GM23338 (cell line): ENCODE measurements at regions not wholly inside any gene's neighbourhood (a gene's known extent, or its start where the extent isn't known, plus 50 kb on each side); places are given as distances from the start of the nearest gene placed in this dataset.

ENCODE experiments used
- ATAC-seq: fragments of 200-7000 bp; cut with Tn5 transposase; 3 replicates; pipeline ENCODE4 v1.9.1; 2020
- DNase-seq: peaks from one replicate; pipeline ENCODE4 v3.0.0-alpha.2; 2015; ENCODE audit warnings: low spot score
- H2AFZ ChIP-seq: fragments of 200-600 bp; sonication (generic); 2 replicates; pipeline ENCODE4 v1.8.0; 2016; ENCODE audit warnings: antibody characterized with exemption, mild to moderate bottlenecking, moderate library complexity
- H3F3A ChIP-seq: fragments of 200-600 bp; sonication (generic); replicated peaks from 2 replicates; pipeline ENCODE4 v1.8.0; 2017; ENCODE audit warnings: antibody characterized with exemption, mixed run types, low read depth
- H3K27ac ChIP-seq: fragments of 200-600 bp; sonication (generic); 2 replicates; pipeline ENCODE4 v1.6.1; 2016; ENCODE audit warnings: low read depth
- H3K27me3 ChIP-seq: fragments of 200-600 bp; sonication (generic); 2 replicates; pipeline ENCODE4 v1.8.0; 2016; ENCODE audit warnings: mild to moderate bottlenecking, mixed run types, moderate library complexity; ENCODE audit not compliant: insufficient read depth
- H3K36me3 ChIP-seq: fragments of 200-600 bp; sonication (generic); 2 replicates; pipeline ENCODE4 v1.8.0; 2016; ENCODE audit warnings: mild to moderate bottlenecking; ENCODE audit not compliant: insufficient read depth
- H3K4me1 ChIP-seq: fragments of 200-600 bp; sonication (generic); 2 replicates; pipeline ENCODE4 v1.8.0; 2016; ENCODE audit warnings: mild to moderate bottlenecking, moderate library complexity; ENCODE audit not compliant: insufficient read depth
- H3K4me2 ChIP-seq: fragments of 200-600 bp; sonication (generic); 2 replicates; pipeline ENCODE4 v1.7.1; 2017; ENCODE audit warnings: mixed run types
- H3K4me3 ChIP-seq: fragments of 200-600 bp; sonication (generic); 2 replicates; pipeline ENCODE4 v1.6.1; 2016; ENCODE audit warnings: mixed run types
- H3K79me2 ChIP-seq: fragments of 200-600 bp; sonication (generic); replicated peaks from 2 replicates; pipeline ENCODE4 v1.8.0; 2017; ENCODE audit warnings: mild to moderate bottlenecking; ENCODE audit not compliant: insufficient read depth
- H3K9me2 ChIP-seq: fragments of 200-600 bp; sonication (generic); 2 replicates; pipeline ENCODE4 v1.8.0; 2017; ENCODE audit not compliant: insufficient read depth
- H4K20me1 ChIP-seq: fragments of 200-600 bp; sonication (generic); replicated peaks from 2 replicates; pipeline ENCODE4 v1.8.0; 2017; ENCODE audit warnings: mild to moderate bottlenecking; ENCODE audit not compliant: insufficient read depth
- H3K27ac Mint-ChIP-seq: 2 replicates; pipeline ENCODE4 v1.8.0; 2020; ENCODE audit warnings: inconsistent platforms, mild to moderate bottlenecking, moderate library complexity, mixed read lengths
- H3K27me3 Mint-ChIP-seq: 3 replicates; pipeline ENCODE4 v1.8.0; 2022; ENCODE audit warnings: low read depth, mild to moderate bottlenecking, moderate library complexity, mixed read lengths, inconsistent platforms; ENCODE audit not compliant: insufficient read depth, poor library complexity
- H3K36me3 Mint-ChIP-seq: 3 replicates; pipeline ENCODE4 v1.8.0; 2021; ENCODE audit warnings: low read depth, mild to moderate bottlenecking, inconsistent platforms, moderate library complexity, mixed read lengths
- H3K4me1 Mint-ChIP-seq: 3 replicates; pipeline ENCODE4 v1.8.0; 2020; ENCODE audit warnings: mild to moderate bottlenecking, inconsistent platforms, mixed read lengths
- H3K4me3 Mint-ChIP-seq: 3 replicates; pipeline ENCODE4 v1.8.0; 2021; ENCODE audit warnings: moderate library complexity, mild to moderate bottlenecking, inconsistent platforms, mixed read lengths
- H3K9me3 Mint-ChIP-seq: 3 replicates; pipeline ENCODE4 v1.8.0; 2020; ENCODE audit warnings: moderate library complexity, mild to moderate bottlenecking, inconsistent platforms, mixed read lengths
- CREB1 ChIP-seq: fragments of 250-450 bp; sonication (Bioruptor Pico); IDR thresholded peaks from 2 replicates; pipeline ENCODE4 v1.5.0; 2020; ENCODE audit warnings: low read depth, mild to moderate bottlenecking, moderate library complexity
- EZH2phosphoT487 ChIP-seq: fragments of 200-600 bp; sonication (generic); IDR thresholded peaks from one replicate; pipeline ENCODE4 v1.8.1; 2018; ENCODE audit warnings: antibody characterized with exemption; ENCODE audit not compliant: unreplicated experiment
- JUNB ChIP-seq: IDR thresholded peaks from one replicate; pipeline ENCODE4 v1.6.1; 2016; ENCODE audit warnings: antibody characterized with exemption; ENCODE audit not compliant: unreplicated experiment
- POLR2AphosphoS5 ChIP-seq: IDR thresholded peaks from 2 replicates; pipeline ENCODE4 v1.6.1; 2016; ENCODE audit warnings: antibody characterized with exemption, low read depth
- STAT1 ChIP-seq: IDR thresholded peaks from one replicate; pipeline ENCODE4 v1.6.1; 2016; ENCODE audit warnings: antibody characterized with exemption; ENCODE audit not compliant: unreplicated experiment
- ZNF114 ChIP-seq: fragments of 250-450 bp; sonication (Bioruptor Pico); IDR thresholded peaks from 2 replicates; pipeline ENCODE4 v1.5.0; 2020; ENCODE audit warnings: mild to moderate bottlenecking, moderate library complexity
- ZNF331 ChIP-seq: fragments of 250-450 bp; sonication (Bioruptor Pico); IDR thresholded peaks from 2 replicates; pipeline ENCODE4 v1.5.0; 2020; ENCODE audit warnings: low read depth, mild to moderate bottlenecking, moderate library complexity
- TF ChIP-seq, protein P1 (sequence below): fragments of 250-450 bp; sonication (Bioruptor Pico); IDR thresholded peaks from 2 replicates; pipeline ENCODE4 v1.5.0; 2020; ENCODE audit warnings: mild to moderate bottlenecking, moderate library complexity
- TF ChIP-seq, protein P2 (sequence below), 2 experiments: fragments of 200-600 bp in 1 of 2; sonication (generic) in 1 of 2; conservative IDR thresholded peaks; 2 replicates each; pipeline versions ENCODE4 v1.5.1 to v1.6.1; 2016 to 2017; ENCODE audit warnings: antibody characterized with exemption in 2 of 2, low read depth in 2 of 2, mild to moderate bottlenecking in 2 of 2, moderate library complexity in 1 of 2

DNA sequence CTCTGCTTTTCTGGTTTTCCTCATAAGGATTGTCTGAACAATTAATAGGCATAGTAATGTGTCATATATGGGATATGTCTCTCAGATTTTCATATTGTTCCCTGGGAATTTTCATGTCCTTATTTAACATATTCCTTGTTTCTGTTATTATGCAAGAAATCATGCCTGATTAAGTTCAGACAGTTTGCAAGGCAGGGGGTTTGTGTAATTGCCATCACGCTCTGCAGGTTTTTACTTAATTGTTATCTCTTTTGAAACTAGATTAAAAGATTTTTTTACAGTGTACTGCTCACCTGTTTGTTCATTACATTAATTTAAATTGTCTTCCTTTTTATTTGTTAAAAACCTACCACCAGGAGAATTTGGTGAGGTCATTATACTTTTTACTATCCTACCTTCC lies 1253.2 kb upstream of the PRR20A start (continued):
- TF ChIP-seq, protein P1, sequence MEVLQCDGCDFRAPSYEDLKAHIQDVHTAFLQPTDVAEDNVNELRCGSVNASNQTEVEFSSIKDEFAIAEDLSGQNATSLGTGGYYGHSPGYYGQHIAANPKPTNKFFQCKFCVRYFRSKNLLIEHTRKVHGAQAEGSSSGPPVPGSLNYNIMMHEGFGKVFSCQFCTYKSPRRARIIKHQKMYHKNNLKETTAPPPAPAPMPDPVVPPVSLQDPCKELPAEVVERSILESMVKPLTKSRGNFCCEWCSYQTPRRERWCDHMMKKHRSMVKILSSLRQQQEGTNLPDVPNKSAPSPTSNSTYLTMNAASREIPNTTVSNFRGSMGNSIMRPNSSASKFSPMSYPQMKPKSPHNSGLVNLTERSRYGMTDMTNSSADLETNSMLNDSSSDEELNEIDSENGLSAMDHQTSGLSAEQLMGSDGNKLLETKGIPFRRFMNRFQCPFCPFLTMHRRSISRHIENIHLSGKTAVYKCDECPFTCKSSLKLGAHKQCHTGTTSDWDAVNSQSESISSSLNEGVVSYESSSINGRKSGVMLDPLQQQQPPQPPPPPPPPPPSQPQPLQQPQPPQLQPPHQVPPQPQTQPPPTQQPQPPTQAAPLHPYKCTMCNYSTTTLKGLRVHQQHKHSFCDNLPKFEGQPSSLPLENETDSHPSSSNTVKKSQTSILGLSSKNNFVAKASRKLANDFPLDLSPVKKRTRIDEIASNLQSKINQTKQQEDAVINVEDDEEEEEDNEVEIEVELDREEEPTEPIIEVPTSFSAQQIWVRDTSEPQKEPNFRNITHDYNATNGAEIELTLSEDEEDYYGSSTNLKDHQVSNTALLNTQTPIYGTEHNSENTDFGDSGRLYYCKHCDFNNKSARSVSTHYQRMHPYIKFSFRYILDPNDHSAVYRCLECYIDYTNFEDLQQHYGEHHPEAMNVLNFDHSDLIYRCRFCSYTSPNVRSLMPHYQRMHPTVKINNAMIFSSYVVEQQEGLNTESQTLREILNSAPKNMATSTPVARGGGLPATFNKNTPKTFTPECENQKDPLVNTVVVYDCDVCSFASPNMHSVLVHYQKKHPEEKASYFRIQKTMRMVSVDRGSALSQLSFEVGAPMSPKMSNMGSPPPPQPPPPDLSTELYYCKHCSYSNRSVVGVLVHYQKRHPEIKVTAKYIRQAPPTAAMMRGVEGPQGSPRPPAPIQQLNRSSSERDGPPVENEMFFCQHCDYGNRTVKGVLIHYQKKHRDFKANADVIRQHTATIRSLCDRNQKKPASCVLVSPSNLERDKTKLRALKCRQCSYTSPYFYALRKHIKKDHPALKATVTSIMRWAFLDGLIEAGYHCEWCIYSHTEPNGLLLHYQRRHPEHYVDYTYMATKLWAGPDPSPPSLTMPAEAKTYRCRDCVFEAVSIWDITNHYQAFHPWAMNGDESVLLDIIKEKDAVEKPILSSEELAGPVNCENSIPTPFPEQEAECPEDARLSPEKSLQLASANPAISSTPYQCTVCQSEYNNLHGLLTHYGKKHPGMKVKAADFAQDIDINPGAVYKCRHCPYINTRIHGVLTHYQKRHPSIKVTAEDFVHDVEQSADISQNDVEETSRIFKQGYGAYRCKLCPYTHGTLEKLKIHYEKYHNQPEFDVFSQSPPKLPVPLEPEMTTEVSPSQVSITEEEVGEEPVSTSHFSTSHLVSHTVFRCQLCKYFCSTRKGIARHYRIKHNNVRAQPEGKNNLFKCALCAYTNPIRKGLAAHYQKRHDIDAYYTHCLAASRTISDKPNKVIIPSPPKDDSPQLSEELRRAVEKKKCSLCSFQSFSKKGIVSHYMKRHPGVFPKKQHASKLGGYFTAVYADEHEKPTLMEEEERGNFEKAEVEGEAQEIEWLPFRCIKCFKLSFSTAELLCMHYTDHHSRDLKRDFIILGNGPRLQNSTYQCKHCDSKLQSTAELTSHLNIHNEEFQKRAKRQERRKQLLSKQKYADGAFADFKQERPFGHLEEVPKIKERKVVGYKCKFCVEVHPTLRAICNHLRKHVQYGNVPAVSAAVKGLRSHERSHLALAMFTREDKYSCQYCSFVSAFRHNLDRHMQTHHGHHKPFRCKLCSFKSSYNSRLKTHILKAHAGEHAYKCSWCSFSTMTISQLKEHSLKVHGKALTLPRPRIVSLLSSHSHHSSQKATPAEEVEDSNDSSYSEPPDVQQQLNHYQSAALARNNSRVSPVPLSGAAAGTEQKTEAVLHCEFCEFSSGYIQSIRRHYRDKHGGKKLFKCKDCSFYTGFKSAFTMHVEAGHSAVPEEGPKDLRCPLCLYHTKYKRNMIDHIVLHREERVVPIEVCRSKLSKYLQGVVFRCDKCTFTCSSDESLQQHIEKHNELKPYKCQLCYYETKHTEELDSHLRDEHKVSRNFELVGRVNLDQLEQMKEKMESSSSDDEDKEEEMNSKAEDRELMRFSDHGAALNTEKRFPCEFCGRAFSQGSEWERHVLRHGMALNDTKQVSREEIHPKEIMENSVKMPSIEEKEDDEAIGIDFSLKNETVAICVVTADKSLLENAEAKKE (CRISPR knock-in tag), result no peak
- TF ChIP-seq STAT1 (no peak), JUNB (no peak), CREB1 (CRISPR knock-in tag) (no peak), EZH2phosphoT487 (no peak), ZNF114 (CRISPR knock-in tag) (no peak)
- TF ChIP-seq, protein P2, sequence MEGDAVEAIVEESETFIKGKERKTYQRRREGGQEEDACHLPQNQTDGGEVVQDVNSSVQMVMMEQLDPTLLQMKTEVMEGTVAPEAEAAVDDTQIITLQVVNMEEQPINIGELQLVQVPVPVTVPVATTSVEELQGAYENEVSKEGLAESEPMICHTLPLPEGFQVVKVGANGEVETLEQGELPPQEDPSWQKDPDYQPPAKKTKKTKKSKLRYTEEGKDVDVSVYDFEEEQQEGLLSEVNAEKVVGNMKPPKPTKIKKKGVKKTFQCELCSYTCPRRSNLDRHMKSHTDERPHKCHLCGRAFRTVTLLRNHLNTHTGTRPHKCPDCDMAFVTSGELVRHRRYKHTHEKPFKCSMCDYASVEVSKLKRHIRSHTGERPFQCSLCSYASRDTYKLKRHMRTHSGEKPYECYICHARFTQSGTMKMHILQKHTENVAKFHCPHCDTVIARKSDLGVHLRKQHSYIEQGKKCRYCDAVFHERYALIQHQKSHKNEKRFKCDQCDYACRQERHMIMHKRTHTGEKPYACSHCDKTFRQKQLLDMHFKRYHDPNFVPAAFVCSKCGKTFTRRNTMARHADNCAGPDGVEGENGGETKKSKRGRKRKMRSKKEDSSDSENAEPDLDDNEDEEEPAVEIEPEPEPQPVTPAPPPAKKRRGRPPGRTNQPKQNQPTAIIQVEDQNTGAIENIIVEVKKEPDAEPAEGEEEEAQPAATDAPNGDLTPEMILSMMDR (conservative IDR thresholded peaks at IDR 0.05; ENCODE audit: low read depth in 2 of 2), result no peak

DNA sequence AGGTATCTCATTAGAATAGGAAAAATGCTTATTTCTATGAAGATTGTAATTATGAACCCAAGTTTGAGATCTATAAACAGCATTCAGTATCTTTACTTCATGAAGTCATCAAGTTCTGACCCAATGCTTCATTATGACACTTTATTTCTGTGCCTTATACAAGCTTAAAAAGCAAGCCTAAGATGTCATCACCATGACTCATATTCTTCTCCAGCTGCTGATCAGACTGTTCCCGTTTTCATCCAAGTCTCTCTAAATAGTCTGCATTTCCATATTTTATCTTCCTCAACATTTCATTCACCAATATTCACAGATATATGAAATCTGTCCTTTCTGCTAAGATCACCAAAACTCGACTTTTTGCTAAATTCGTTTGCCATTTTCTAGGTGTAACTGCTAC lies 1247.2 kb upstream of the PRR20A start:
- H3F3A ChIP-seq, result no peaks in the 10 kb centered on the region
- H3K36me3 Mint-ChIP-seq, result peaks cover 20% of the 10 kb centered on the region
- no peaks in the 10 kb centered on the region for H3K4me1 ChIP-seq
- no peaks in the 10 kb centered on the region for H3K27me3 Mint-ChIP-seq
- ATAC-seq (no peak), DNase-seq (no peak)
- H3K27me3 ChIP-seq, result no peaks in the 10 kb centered on the region
- no peaks in the 10 kb centered on the region for H3K79me2 ChIP-seq
- TF ChIP-seq ZNF331 (CRISPR knock-in tag), result no peak
- TF ChIP-seq POLR2AphosphoS5, result no peak
- H3K27ac Mint-ChIP-seq, result no peak overlapping the region
- H3K27ac ChIP-seq, result no peak overlapping the region
- no peaks in the 10 kb centered on the region for H3K36me3 ChIP-seq
- no peaks in the 10 kb centered on the region for H3K9me2 ChIP-seq
- no peak overlapping the region for H2AFZ ChIP-seq
- H3K9me3 Mint-ChIP-seq, result peaks cover 21% of the 10 kb centered on the region
- no peak overlapping the region for H3K4me3 Mint-ChIP-seq
- no peak overlapping the region for H3K4me3 ChIP-seq
- H3K4me1 Mint-ChIP-seq, result no peaks in the 10 kb centered on the region
- H4K20me1 ChIP-seq, result no peaks in the 10 kb centered on the region
- H3K4me2 ChIP-seq, result no peak overlapping the region
